Right lobe of liver (tissue), 4 donors: ENCODE measurements at regions not wholly inside any gene's neighbourhood (a gene's known extent, or its start where the extent isn't known, plus 50 kb on each side); places are given as distances from the start of the nearest gene placed in this dataset.

Experiments
- POLR2A ChIP-seq: fragments of 450-650 bp; IDR thresholded peaks from one replicate; pipeline ENCODE4 v1.6.1; 2017; ENCODE audit warnings: antibody characterized with exemption, mild to moderate bottlenecking
- TF ChIP-seq, protein P1 (sequence below), 4 donors: fragments of 200-600 bp in 3 of 4; fragments of 450-650 bp in 1 of 4; IDR thresholded peaks; one replicate each; pipeline versions ENCODE4 v1.5.1 to v1.8.0; 2016 to 2022; ENCODE audit warnings: antibody characterized with exemption in 4 of 4, mild to moderate bottlenecking in 2 of 4
- donor health status: DM: no; HTN: no; CAD: no.
- donor health status: DM: no; HTN: no; CAD: no.
- donor health status: DM: no; HTN: yes; CAD: no.

DNA sequence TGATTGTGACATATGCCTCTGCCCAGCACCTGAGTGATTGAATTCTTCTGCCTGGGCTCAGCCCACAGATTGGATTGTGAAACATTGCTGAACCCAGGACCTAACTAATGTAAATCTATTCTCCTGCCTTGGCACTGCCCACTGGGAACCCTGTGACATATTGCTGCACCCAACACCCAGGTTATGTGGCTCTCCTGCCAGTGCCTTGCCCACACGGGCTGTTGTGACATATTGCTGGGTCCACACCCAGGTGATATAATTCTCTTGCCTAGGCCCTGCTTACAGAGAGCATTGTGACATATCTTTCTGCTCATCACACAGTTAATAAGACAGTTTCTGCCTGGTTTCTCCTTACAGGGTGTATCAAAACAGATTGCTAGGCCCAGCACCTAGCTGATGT is 50.8 kb upstream of the ZNF680 start:
- TF ChIP-seq, protein P1, sequence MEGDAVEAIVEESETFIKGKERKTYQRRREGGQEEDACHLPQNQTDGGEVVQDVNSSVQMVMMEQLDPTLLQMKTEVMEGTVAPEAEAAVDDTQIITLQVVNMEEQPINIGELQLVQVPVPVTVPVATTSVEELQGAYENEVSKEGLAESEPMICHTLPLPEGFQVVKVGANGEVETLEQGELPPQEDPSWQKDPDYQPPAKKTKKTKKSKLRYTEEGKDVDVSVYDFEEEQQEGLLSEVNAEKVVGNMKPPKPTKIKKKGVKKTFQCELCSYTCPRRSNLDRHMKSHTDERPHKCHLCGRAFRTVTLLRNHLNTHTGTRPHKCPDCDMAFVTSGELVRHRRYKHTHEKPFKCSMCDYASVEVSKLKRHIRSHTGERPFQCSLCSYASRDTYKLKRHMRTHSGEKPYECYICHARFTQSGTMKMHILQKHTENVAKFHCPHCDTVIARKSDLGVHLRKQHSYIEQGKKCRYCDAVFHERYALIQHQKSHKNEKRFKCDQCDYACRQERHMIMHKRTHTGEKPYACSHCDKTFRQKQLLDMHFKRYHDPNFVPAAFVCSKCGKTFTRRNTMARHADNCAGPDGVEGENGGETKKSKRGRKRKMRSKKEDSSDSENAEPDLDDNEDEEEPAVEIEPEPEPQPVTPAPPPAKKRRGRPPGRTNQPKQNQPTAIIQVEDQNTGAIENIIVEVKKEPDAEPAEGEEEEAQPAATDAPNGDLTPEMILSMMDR (IDR thresholded peaks at IDR 0.05), result no peak
- no peak for TF ChIP-seq POLR2A
